GM19372 (cell line): ENCODE measurements at regions not wholly inside any gene's neighbourhood (a gene's known extent, or its start where the extent isn't known, plus 50 kb on each side); places are given as distances from the start of the nearest gene placed in this dataset.
"Not testable (repeated sequence)": the region's sequence is repeated elsewhere in the genome, so short reads cannot be mapped to it uniquely, and the experiment has no call there.

Experiments
- ATAC-seq: cut with Tn5 transposase; IDR thresholded peaks from one replicate; pipeline ENCODE4 v1.9.1; 2021; ENCODE audit warnings: mild to moderate bottlenecking, low read depth, moderate library complexity; ENCODE audit not compliant: unreplicated experiment

DNA sequence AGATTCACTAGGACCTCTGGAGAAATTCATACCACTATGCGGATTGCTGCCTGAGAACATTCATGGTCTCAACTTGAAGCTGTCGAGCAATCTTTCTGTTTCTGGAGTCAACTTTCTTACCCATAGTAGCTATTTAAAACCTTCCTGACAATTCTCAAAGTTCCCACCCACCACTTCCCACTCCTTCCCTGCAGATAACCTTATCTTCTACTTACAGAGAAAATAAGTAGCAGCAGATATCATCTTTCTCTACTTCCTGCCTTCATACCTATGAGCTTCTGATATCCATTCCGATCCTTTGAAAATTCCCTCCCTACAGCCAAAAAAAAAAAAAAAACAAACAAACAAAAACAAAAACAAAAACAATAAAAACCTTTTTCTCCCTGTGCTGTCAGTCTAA lies 81.2 kb upstream of the CYRIA start:
- no peak for ATAC-seq

DNA sequence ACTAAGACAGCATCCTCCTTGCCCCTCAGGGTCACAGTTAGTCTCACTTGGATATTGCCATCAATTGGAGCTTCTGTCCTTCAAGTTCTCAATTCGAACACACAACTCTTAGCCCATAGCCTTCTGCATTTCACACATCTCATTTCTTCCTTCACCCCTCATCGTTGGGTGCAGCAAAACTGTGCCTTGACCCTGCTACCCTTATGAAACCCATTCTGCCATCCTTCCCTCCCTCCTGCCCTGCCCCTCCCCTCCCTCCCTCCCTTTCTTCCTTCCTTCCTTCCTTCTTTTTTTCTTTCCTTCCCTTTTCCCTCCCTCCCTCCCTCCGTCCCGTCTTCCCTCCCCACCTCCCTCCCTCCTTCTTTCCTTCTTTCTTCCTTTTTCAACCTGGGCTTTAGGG lies 80.7 kb upstream of the CYRIA start:
- ATAC-seq, result no peak

GRCh38 chr2:16745466-16745865 lies 79.8 kb upstream of the CYRIA start:
- ATAC-seq, result no peak

- ATAC-seq, result no peak
These were observed 78.9 kb upstream of the CYRIA start for GRCh38 chr2:16744521-16744920.

GRCh38 chr2:16742026-16742425 lies 76.4 kb upstream of the CYRIA start:
- no peak for ATAC-seq

DNA sequence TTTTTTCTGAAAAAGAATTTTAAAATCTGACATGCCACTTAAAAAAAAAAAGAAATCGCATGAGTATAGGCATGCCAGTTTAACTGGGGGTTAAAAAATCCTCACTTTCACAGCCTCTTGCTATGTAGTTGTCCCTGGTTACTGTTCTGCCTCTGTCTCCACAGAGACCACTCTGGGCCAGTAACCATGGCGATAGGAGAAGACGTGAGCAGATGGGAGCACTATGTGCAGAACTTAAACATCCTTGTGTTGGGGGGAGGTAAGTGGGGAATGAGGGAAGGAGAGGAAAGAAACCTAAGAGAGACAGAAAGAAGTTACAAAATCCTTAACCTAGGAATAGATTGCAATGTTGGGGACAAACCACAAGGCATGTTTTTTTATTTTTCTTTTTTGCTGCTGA lies 75.9 kb upstream of the CYRIA start:
- ATAC-seq, result no peak

- no peak for ATAC-seq
These were observed 74.3 kb upstream of the CYRIA start for GRCh38 chr2:16739778-16740581.

DNA sequence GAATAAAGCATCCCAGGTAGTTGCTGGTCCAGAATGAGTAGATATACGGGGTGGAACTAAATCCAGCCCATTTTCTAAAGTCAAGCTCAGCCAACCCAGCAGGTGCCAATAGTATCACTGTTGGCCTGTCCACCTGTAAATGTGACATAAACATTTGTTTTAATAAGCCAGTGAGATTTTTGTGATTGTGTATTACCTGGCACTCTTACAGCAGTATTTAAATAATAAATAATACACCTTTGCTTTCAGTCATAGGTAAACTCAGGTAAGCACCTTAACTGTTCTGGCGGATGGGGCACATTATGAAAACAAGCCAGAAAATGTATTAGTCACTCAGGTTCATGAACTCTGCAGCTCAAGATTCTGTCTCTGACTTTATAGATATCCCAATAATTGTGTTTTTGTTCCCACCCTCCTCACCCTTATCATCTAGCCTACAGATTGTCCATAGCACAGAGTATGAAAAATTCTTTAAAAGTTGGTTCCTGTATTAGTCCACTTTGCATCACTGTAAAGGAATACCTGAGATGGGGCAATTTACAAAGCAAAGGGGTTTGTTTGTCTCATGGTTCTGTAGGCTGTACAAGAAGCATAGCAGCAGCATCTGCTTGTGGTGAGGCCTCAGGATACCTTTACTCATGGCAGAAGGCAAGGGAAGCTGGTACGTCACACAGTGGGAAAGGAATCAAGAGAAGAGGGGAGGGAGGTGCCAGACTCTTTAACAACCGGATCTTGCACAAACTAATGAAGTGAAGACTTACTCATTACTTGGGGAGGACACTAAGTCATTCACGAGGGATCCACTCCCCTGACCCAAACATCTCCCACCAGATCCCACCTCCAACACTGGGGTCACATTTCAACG lies 73.0 kb upstream of the CYRIA start:
- no peak for ATAC-seq

GRCh38 chr2:16737812-16738211 lies 72.2 kb upstream of the CYRIA start:
- ATAC-seq, result no peak

DNA sequence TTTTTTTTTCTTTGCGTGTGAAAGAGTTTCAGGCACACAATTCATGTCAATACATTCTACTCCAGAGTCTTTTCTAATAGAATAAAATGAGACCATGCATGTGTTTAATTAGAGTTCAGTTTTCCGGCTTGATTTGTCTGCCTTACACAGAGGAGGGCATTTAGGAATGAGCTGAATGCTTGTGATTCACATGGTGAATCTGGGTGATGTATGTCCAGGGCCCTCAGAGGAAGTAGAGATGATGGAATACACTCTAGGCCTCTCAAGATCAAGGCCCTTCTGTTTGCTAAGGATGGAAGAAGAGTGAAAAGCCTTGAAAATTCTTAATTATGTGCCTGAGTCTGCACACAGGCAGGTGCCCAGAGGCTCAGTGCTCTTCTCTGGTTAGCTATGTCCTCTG lies 71.0 kb upstream of the CYRIA start:
- no peak for ATAC-seq

- ATAC-seq, result no peak
These were observed 63.7 kb upstream of the CYRIA start for GRCh38 chr2:16729335-16729734.

DNA sequence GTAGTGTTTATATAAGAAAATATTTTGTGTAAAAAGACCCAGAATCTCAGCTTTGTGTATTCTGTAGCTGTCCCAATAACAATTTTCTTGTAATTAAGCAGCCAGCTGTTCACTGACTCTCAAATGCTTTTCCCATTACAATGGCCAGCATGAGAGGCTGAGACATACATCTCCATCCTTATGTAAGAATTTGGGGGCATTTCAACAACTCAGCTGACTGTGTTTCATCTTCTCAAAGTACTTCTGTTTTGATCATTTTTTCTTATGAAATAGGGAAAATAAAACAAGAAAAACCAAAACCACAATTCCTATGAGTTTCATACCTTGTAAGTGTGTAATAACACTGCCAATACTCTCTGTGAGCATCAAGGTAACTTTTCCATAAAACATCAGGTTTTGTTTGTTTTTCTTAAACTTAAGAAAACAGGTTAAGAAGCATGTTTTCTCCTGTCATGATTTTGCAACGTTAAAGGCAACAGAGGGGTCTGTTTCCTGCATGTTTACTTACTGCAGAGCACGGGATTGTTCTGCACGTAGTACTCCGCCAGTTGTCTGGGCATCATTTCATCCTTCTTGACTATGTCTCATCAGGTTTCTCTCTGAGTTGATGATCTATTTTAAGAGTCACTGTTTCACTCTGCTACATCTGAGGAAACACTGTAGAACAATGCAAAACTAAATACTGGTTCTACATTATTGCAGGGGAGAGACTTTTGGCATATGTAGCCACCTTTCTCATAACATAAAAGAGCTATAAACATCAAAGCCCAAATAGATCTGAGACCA lies 62.9 kb upstream of the CYRIA start:
- ATAC-seq, result no peak

DNA sequence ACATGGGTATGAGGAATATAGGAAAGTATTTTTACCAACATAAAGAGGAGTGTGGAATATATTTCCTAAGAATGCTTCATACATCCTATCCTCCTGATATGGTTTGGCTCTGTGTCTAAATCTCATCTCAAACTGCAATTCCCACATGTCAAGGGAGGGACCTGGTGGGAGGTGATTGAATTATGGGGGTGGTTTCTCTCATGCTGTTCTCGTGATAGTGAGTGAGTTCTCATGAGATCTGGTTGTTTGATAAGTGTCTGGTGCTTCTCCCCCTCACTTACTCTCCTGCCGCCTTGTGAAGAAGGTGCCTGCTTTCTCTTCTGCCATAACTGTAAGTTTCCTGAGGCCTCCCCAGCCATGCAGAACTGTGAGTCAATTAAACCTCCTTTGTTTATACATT lies 62.2 kb upstream of the CYRIA start:
- ATAC-seq, result not testable (repeated sequence)

GRCh38 chr2:16727256-16727655 lies 61.6 kb upstream of the CYRIA start:
- no peak for ATAC-seq

- no peak for ATAC-seq
These were observed 60.9 kb upstream of the CYRIA start for GRCh38 chr2:16726577-16726976.

- no peak for ATAC-seq
These were observed 60.5 kb upstream of the CYRIA start for GRCh38 chr2:16726147-16726546.

GRCh38 chr2:16725549-16725948 lies 59.9 kb upstream of the CYRIA start:
- no peak for ATAC-seq

DNA sequence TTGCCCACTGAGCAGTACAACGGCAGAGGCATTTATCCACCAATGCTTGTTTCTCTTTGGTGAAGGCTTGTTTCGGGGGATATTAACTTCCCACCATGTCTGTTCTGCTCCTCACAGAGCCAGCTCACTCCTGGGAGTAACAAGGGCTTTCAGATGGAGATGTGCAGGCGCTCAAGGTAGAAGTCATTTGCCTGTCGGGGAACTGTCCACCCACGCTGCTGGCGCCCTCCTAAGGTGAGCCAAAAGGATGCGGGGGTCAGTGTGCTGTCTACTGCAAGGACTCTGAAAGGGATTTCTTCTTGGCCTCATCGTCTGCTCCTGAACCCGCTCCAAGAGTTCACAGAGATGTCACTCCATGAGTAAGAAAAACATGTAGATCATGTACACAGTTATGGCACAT lies 57.0 kb upstream of the CYRIA start:
- ATAC-seq, result no peak

DNA sequence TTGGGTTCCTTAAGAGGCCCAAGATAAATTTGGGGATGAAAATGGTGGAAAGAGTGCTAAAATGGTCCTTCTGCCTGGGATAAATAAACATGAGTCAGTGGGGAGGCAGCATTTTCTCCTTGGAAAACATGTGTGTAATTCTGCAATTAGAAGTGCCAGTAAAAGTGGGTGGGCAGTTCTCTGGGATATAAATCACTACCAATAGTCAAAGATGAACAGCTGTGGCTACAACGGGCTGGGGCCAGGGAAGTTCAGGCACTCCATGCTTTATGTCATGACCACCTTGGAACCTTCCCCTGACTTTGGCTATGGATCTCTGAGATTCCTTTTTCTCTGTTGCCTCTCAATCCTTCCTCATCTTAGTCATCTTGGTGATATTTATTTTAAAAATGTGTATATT lies 56.5 kb upstream of the CYRIA start:
- no peak for ATAC-seq

DNA sequence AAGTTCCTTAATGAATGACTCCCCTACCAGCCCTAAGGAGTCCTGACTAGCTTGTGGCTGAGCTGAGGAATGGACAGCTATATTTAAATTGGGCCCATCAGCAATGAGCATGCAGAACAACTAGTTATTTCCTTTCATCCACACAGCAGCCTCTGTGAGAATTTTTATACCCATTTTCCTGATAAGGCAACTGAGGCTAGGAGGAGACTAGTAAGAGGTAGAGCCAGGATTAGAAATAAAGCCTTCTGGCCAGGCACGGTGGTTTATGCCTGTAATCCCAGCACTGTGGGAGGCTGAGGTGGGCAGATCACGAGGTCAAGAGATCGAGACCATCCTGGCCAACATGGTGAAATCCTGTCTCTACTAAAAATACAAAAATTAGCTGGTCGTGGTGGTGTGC lies 55.9 kb upstream of the CYRIA start:
- ATAC-seq, result not testable (repeated sequence)

GRCh38 chr2:16720737-16721136 lies 55.1 kb upstream of the CYRIA start:
- ATAC-seq, result not testable (repeated sequence)
